HG03108 (cell line): ENCODE measurements at regions not wholly inside any gene's neighbourhood (a gene's known extent, or its start where the extent isn't known, plus 50 kb on each side); places are given as distances from the start of the nearest gene placed in this dataset.

Experiments used
- ATAC-seq: cut with Tn5 transposase; IDR thresholded peaks from one replicate; pipeline ENCODE4 v1.9.1; 2021; ENCODE audit warnings: moderate library complexity; ENCODE audit not compliant: unreplicated experiment

DNA sequence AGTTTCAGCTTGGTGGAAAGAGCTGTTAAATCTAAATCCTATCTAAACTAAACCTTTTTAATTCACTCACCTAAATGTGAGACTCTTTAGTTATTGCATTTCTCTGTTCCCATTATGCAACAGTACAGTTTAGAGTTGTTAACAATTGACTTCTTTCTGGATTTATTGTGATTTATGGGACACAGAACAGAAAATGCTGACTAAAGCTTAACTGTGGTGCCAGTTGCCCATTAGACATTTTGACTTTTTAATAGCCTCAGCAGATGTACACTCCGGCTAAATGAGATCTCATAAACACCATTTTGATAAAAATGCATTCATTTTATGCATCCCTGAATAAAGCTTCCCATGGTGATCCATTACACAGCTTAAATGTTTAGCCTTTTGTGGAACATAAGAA is 356.6 kb downstream of the CASP12 start:
- ATAC-seq: no peak

DNA sequence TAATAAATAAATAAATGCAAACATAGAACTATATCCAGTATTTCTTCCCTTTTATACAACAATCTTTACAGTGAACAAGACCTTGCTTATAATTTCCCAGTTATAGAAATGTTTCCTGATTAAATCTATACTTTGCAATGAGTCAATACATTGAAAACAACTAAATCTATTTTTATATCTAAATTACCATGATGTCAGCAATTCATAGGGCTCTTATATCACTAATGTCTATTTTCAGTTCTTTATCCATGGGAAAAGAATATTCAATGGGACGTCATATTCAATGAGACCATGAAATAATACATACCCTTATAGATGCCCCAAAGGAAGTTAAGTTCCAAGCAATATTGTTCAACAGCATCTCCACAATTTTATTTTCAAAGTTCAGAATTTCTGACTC is 359.9 kb downstream of the CASP12 start:
- ATAC-seq: no peak

DNA sequence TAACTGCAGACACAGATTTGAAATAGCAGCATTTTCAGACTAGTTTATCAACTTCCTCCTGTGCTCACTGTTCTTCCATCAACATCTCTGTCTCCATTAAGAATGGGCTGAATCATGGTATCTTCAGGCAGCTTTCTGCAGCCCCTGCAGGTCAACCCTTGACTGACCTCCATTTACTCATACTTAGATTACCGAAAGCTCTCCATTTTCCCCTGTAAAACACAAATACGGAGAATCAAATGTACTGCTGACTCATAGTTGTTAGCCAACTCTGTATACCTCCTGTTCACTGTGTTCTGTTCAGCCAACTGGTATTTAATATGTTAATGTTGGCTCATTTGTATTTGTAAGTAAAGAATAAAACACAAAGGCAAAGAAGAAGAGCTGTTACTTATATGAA is 364.0 kb downstream of the CASP12 start:
- no peak for ATAC-seq

DNA sequence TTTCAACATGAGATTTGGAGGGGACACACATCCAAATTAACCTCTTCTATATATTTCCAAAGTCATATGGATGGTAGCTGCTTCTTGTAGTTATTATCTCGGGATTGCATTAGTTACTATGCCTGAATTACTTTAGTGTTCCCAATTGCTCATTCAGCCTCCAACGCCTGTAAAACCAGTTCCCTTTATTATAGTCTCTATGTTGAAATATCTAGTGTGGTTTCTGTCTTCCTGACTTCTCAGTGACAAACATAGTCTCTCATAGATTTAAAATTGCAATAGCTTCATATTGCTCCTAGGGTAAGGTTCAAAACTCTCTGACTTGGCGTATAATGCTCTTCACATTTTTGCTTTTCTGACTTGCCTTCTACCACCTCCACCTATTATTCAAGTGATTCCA is 366.4 kb downstream of the CASP12 start:
- ATAC-seq: no peak

DNA sequence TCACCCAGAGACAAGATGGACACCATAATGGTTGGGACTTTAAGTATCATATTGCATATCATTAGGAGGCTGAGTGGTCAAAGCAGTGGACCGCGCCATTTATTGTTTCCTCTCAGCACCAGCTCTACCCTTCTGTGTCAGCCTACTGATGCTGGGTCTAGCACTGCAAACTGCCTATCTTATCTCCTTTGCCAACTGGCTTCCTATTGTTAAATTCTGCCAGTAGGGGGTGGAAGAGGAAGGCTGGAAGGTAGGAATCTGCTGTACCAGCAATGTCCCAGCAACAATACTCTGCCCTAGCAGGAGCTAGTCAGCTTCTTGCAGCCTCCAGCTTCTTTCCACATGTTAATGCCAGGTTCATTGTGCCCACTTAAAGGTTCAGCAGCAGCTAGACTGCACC is 367.1 kb upstream of the PDGFD start:
- no peak for ATAC-seq

DNA sequence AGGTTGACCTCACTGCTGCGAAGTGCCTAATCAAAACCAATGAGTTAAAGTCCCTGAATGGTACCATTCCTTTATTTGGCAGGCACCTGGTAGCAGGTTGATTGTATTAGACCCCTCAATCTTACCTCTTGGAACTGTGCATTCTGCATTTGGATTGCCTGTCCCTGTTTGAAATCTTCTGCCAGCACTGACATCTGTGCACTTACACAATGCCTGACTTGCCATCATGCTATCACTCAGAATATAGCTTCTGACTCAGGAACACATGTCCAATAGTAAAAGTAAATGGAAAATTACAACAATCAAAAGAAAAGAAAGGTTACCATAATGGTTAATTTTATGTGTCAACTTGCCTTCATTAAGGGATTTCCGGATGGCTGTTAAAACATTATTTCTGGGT is 366.0 kb upstream of the PDGFD start:
- no peak for ATAC-seq

DNA sequence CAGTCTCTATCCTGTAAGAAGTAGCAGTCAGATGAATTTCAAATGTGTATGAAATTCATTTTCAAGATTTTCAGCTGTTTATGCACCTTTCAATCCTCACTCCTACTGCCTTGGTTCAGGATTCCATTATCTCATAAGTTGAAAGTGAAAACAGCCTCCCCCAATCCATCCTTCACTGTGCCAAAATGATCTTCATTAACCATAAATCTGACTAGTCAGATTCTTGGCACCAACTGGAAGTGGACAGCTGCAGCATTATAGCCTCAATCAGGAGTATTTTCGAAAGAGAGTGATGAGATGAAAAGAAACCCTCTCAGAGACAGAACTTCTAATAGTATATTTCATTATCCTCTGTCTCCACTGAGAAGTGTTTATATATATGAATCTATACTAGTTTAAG is 365.3 kb upstream of the PDGFD start:
- ATAC-seq: no peak

DNA sequence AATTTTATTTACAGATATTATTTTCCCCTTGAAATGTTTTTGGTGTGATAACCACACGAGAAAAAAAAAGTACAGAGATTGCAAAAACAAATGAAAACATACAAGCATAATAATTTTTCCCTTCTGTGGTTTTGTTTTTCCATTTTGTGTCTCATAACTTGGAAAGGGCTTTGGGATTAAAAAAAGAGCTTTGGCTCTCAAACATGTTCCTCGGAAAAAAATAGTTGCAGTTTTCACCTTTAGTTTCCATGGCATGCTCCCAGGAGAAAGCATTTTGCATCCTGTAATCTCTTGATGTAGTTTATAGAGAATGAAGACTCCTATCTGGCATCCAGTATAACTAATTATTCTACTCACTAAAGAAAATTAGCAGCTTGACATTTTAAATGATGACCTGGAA is 362.1 kb upstream of the PDGFD start:
- no peak for ATAC-seq

DNA sequence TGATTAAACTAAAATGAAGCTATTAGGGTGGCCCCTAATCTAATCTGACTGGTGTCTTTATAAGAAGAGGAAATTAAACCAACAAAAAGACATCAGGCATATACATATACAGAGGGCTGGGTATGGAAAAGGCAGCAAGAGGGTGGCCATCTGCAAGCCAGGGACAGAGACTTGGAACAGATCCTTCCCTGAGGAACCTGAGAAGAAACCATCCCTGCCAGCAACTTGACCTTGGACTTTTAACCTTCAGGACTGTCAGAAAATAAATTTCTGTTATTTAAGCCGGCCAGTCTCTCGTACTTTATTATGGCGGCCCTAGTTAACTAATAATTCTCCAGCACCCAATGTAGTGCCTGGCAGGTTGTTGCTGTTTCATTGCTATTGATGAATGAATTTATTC is 361.5 kb upstream of the PDGFD start:
- ATAC-seq: no peak

DNA sequence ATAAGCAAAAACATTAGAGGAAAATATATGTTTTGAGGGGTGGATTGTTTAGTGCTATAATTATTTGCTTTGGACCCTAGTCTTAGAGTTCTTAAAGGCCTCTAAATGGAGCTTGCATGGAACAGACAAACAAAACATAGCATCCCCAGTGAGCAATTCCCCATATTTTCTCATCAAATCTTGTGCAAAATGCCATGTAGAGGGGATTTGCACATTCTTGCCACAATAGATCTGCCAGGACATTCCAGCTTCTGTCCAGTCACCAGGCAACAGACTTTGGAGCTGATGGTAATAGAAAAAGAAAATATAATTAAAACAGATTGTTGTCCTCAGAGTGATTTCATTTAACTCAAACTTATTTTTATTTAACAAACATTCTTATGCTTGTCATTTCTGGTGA is 360.3 kb upstream of the PDGFD start:
- no peak for ATAC-seq

DNA sequence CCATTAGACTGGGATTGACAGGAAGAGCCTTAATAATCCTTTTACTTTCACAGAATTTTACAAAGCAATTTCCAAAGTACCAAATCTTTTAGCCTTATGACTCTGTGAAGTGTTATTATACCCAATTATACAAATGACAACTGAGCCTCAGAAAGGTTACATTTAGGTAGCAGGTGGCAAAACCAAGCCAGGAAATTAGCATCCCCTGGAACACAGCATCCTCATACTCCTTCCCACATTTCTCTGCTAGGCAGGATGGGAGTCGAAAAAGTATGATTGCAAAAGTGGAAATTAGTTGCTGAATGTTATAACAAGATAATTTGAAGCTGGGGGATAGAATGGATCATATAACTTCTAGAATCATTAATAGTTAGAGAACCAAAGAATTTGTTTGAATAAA is 359.7 kb upstream of the PDGFD start:
- ATAC-seq: no peak

DNA sequence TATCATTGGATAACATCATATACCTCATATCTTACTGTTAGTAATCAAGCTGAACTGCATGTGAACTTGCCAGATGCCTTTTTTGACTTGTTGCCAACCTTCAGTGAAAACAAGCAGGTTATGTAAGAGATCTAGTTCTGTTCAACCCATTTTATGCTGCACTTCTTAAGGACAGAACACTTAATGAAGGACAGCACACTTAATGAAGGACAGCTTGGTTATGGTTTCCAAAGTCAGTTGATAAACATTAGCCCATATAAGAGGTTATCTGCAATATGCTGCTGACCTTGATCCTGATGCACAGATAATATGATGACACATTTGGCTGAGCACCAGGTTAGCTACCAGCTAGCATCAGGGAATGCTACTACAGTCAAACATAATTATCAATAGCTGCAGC is 358.7 kb upstream of the PDGFD start:
- ATAC-seq: no peak

DNA sequence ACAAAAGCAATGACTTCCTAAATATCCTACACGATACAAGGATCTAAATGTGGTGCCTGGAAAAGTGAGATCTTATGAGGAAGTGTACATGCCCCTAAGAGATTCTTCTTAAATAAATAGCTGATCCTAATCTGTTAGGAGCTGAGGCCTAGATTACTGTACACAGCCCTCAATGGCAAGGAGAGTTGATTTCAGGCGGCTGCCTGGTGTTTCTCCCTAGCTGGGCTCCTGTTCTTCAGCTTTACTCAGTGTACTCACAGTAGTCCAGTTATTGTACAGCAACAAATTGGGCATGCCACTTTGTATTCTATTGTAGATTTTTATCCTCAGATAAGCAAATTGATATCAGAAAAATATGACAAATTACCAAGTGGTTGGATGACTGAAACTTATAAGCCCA is 358.2 kb upstream of the PDGFD start:
- ATAC-seq: no peak

DNA sequence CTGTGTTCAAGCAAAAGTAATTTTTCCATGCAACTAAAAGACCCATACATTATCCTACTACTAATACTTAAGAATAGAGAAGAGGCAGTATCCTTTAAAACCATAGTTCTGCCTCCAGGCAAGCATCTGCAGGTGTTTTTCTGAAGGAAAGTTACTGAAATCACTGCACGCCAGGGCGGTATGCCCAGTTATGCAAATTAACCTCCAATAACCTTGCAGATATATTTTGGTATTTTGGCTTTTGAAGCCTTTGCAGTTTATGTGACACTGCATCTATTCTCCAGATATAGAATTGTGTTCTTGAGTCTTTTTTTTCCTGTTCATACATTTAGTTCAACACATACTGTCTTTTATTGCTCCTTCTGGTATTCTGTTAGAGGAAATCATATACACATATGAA is 346.2 kb upstream of the PDGFD start:
- ATAC-seq: no peak

DNA sequence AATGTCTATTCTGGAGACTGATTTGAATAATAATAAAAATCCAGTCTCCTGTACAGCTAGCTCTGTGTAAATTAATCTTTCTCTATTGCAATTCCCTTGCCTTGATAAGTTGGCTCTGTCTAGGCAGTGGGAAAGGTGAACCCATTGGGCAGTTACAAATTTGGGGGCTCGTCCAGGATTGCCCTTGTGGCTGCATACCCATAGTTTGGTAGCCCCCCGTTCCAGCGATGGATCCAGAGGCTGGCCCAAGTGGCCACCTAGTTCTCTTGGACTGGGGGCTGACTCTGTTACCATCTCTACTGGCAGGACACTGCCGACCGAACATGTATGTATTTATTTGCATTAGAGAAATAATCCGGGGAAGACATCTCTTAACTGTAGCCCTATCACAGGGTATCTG is 326.2 kb upstream of the PDGFD start:
- no peak for ATAC-seq

DNA sequence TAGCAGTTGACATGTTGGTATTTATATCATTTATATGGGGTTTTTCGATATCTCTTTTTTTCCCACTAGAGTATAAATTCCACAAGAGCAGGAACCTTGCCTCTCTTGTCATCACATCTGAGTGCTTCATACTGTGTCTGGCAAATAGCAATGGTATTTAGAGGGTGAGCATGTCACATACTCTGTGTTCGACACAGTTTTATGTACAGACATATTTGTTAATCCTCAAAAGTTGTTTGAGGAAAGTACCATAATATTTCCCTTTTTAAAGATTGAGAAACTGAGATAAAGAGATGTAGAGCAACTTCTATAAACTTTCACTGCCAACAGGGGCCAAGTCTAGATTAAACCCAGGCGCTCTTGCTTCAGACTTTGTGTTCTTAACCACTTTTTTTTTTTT is 324.6 kb upstream of the PDGFD start:
- ATAC-seq: no peak

DNA sequence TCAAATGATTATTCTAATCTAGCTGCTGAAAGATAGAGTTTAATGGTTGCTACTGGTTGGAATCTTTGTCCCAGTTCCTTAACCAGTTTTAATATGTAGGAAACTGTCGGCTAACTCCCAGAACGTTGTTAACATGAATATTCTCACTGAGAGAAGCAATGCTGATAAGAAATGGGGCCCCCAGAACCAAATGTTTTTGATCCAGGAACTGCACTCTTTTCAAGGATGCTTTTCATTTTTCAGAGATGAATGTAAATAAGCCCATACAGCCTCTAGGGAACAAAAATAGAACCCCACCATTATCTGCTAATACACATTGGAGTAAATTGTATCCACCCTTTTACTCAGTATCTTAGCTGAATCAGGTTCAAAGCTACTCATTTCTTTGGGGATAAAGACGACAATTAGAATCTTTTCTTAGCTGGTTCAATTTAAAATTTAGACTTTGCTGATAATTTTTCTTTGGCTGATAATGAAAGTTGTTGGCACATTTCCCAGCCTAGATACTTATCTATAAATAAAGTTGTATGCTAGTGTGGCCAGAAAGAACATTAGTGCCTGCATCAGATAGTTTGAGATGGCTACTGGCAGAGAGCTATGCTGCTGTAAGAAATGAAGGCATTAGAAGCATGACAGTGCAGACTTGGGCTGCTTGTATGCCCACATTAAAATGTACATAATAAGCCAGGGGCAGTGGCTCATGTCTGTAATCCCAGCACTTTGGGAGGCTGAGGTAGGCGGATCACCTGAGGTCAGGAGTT is 323.3 kb upstream of the PDGFD start:
- no peak for ATAC-seq

DNA sequence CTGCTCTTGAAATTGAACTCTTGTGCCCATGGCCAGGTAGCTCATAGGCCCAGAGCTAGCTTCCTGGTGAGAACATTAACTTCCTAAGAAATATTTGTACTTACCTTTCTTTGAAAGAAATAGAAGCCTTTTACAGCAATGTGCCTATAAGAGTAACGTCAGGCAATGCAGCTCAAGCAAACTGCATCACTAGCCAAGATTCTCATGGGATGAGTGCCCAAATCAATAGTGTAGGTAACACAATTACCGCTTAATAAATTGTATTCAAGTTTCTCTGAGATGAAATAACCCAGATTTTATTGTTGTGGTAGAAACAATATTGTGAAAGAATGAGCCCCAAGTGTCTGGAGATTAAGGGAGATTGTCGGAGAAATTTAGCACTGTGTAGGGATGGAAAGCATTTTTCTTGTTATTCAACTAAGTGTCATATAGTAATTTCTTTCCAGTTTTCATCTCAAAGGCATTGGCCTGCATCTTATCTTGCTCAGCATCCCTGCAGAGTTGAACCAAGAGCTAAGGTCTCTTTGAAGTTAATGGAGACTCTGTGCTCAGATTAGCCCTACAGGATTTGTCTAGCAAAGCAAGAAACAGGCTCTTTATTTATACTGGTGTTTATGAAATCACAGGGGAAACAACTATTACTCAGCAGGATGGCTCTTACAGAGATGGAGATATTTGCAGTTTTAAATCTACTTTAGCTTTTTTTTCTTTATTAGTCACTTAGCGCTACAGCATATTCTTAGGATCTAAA is 321.0 kb upstream of the PDGFD start:
- no peak for ATAC-seq

DNA sequence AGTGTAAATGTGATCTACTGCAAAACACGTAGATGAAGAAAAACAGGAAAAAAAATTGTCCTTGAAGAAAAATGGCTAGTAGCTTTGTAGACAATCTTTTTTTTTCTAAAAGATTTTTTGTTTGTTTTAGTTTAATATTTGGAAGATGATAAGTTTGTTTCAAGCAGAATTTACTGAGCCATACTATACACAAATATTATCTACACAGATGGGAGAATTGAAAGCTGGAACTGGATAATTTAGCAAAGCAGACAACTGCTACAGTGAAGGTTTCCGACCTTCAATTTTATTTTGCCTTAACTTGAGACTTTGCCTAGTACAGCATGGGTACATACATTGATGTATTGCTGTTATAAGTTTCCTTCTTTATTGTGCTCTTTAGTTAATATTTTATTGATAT is 313.0 kb upstream of the PDGFD start:
- ATAC-seq: no peak

DNA sequence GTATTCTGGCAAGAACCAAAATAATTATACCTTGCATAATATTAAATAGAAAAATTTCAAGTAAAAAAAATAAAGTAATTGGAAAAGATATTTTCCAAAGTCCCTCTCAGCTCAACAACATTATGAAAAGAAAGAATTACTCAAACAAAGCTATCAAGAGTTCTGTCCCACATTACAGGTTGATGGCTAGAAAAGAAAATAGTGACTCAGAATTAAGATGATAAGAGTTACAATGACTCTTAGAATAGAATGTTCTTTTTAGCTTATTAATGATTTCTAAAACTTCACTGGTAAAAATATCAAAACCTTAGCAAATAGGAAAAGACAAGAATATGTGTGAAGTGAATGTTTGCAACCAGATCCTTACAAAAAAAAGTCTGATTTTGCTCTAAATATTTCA is 312.5 kb upstream of the PDGFD start:
- no peak for ATAC-seq

DNA sequence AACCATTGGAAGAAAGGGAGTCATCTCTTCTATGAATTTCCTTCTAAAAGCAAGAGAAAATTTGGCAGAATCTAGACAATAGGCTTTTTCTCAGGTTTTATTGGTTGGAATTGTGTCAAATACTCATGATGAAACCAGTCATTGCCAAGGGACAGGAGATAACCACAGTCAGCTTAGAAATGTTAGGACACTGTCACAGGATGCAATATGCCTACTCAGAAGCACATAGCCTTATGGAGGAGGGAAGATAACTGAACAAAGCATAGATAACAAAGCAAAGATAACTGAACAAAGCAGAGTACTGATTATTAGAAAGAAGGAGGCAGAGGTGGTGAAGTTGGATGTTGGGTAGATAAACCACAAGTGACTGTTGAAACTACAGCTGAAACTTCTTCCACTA is 303.5 kb upstream of the PDGFD start:
- ATAC-seq: no peak

DNA sequence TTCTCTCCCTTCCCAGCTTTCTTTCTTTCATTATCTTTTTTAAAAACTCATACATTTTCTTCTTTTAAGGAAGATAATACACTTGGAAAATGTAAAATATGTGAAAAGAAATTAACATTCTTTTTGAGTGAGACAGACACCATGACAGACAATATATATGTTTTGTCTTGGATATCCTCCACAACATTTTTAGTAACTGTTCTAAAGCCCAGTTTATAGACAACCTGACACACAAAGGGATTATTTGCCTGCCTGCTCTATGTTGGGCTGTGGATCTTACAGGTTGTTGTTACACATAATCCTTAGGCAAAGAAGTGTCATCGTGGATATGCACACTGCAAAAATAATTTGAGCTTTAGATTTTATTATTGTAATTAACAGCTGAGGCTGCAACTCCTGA is 301.4 kb upstream of the PDGFD start:
- no peak for ATAC-seq

DNA sequence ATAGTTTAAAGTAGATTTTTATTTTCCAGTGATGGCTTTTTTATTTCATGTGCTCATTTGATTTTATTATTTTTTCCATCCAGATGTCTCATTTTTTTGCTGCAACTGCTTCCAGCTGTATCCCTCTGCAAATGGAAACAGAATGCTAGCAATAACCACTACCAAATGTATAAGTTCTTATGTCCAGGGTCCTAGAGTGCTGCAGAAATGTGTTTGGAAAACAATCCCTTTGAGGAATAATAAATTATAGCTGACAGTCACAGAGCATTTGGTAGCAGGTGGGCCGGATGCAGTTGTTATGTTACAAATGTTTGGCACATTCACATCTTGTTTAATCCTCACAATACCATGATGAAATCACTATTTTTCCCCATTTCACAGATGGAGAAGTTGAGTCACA is 300.7 kb upstream of the PDGFD start:
- no peak for ATAC-seq
